ENCODE measurements at regions not wholly inside any gene's neighbourhood (a gene's known extent, or its start where the extent isn't known, plus 50 kb on each side); places are given as distances from the start of the nearest gene placed in this dataset.

DNA sequence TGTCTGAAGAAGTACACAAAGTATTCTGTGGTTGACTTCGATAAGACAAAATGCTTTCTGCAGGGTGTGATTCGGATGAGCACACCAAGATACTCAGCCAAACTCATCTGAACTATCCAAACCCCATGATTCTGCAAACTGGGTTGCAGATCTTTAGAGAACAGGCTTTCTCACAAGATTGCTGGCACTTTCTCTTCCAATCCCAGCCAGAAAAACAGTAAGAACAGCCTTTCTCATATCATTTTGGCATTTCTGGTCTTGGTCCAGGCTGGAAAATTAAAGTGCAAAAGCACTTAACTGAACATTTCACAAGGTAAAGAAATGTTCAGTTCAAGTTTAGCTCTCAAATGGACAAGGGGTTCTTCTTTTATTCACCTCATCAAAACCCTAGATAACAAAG lies 269.1 kb downstream of the NR2F1-AS1 start:
- TF ChIP-seq JUND (IDR thresholded peaks at IDR 0.05; ENCODE audit: low read depth, low read length) (no peak), BHLHE40 (IDR thresholded peaks at IDR 0.05; ENCODE audit: borderline replicate concordance in 1 of 2, low read depth in 2 of 2, low read length in 1 of 2) (no peak), ETV6 (conservative IDR thresholded peaks at IDR 0.05 in 1 of 2, IDR thresholded peaks at IDR 0.05 in 1 of 2; ENCODE audit: borderline replicate concordance in 1 of 2, low read depth in 1 of 2) (no peak), PAX5 (IDR thresholded peaks at IDR 0.05; ENCODE audit: borderline replicate concordance, low read depth, low read length) (no peak), NBN (IDR thresholded peaks at IDR 0.05) (no peak), POLR2A (IDR thresholded peaks at IDR 0.05; ENCODE audit: low read depth, low read length) (no peak), TAF1 (IDR thresholded peaks at IDR 0.05; ENCODE audit: borderline replicate concordance, low read depth, low read length) (no peak), PML (IDR thresholded peaks at IDR 0.05; ENCODE audit: low read length) (no peak), SUPT20H (IDR thresholded peaks at IDR 0.05; ENCODE audit: borderline replicate concordance, control insufficient read depth, low read depth, low read length) (no peak), TARDBP (IDR thresholded peaks at IDR 0.05; ENCODE audit: borderline replicate concordance) (no peak), NRF1 (conservative IDR thresholded peaks at IDR 0.05; ENCODE audit: low read depth, low read length) (no peak)
- TF ChIP-seq, protein P1, sequence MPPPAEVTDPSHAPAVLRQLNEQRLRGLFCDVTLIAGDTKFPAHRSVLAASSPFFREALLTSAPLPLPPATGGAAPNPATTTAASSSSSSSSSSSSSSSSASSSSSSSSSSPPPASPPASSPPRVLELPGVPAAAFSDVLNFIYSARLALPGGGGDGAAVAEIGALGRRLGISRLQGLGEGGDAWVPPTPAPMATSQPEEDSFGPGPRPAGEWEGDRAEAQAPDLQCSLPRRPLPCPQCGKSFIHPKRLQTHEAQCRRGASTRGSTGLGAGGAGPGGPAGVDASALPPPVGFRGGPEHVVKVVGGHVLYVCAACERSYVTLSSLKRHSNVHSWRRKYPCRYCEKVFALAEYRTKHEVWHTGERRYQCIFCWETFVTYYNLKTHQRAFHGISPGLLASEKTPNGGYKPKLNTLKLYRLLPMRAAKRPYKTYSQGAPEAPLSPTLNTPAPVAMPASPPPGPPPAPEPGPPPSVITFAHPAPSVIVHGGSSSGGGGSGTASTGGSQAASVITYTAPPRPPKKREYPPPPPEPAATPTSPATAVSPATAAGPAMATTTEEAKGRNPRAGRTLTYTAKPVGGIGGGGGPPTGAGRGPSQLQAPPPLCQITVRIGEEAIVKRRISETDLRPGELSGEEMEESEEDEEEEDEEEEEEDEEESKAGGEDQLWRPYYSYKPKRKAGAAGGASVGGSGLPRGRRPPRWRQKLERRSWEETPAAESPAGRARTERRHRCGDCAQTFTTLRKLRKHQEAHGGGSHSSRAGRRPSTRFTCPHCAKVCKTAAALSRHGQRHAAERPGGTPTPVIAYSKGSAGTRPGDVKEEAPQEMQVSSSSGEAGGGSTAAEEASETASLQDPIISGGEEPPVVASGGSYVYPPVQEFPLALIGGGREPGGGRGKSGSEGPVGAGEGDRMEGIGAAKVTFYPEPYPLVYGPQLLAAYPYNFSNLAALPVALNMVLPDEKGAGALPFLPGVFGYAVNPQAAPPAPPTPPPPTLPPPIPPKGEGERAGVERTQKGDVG (CRISPR knock-in tag; IDR thresholded peaks at IDR 0.05) = no peak
- TF ChIP-seq, protein P2, sequence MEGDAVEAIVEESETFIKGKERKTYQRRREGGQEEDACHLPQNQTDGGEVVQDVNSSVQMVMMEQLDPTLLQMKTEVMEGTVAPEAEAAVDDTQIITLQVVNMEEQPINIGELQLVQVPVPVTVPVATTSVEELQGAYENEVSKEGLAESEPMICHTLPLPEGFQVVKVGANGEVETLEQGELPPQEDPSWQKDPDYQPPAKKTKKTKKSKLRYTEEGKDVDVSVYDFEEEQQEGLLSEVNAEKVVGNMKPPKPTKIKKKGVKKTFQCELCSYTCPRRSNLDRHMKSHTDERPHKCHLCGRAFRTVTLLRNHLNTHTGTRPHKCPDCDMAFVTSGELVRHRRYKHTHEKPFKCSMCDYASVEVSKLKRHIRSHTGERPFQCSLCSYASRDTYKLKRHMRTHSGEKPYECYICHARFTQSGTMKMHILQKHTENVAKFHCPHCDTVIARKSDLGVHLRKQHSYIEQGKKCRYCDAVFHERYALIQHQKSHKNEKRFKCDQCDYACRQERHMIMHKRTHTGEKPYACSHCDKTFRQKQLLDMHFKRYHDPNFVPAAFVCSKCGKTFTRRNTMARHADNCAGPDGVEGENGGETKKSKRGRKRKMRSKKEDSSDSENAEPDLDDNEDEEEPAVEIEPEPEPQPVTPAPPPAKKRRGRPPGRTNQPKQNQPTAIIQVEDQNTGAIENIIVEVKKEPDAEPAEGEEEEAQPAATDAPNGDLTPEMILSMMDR (IDR thresholded peaks at IDR 0.05 in 2 of 3, conservative IDR thresholded peaks at IDR 0.05 in 1 of 3; ENCODE audit: control insufficient read depth in 2 of 3, extremely low read depth in 1 of 3, insufficient read depth in 1 of 3, low read depth in 3 of 3, low read length in 3 of 3) = no peak
- TF ChIP-seq, protein P3, sequence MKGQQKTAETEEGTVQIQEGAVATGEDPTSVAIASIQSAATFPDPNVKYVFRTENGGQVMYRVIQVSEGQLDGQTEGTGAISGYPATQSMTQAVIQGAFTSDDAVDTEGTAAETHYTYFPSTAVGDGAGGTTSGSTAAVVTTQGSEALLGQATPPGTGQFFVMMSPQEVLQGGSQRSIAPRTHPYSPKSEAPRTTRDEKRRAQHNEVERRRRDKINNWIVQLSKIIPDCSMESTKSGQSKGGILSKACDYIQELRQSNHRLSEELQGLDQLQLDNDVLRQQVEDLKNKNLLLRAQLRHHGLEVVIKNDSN (IDR thresholded peaks at IDR 0.05; ENCODE audit: borderline replicate concordance, extremely low read length, insufficient read depth, low read depth, low read length) = no peak

All from GM12878 (cell line).